ENCODE measurements at regions not wholly inside any gene's neighbourhood (a gene's known extent, or its start where the extent isn't known, plus 50 kb on each side); places are given as distances from the start of the nearest gene placed in this dataset.
"Not testable (repeated sequence)": the region's sequence is repeated elsewhere in the genome, so short reads cannot be mapped to it uniquely, and the experiment has no call there.

DNA sequence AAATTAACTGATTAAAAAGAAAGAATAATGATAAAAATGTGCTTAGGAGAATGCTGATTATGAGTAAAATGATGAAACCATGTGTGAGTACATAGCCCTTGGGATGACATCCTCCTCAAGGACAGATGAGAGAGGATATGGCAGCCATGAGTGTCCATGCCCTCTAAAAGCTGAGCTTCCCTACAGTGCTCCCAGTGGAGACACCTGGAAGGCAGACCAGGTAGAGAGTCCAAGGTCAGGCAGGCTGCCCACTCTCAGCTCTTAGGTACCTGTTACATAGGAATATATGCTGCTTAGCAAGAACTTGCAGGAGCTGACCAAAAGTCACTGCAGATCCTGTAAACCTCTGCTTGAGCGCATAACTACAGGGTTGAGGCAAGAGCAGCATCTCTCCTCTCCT, 169.7 kb upstream of the TMEM229A start:
- Mint-ChIP-seq H3K9me3 (peaks cover 16% of the 10 kb centered on the region), H3K4me3 (no peak overlapping the region), H3K27me3 (no peaks in the 10 kb centered on the region), H3K27ac (no peak overlapping the region), H3K36me3 (ENCODE audit: low read depth) (no peaks in the 10 kb centered on the region), H3K4me1 (no peaks in the 10 kb centered on the region)
- ATAC-seq (no peak), DNase-seq (no peak)

DNA sequence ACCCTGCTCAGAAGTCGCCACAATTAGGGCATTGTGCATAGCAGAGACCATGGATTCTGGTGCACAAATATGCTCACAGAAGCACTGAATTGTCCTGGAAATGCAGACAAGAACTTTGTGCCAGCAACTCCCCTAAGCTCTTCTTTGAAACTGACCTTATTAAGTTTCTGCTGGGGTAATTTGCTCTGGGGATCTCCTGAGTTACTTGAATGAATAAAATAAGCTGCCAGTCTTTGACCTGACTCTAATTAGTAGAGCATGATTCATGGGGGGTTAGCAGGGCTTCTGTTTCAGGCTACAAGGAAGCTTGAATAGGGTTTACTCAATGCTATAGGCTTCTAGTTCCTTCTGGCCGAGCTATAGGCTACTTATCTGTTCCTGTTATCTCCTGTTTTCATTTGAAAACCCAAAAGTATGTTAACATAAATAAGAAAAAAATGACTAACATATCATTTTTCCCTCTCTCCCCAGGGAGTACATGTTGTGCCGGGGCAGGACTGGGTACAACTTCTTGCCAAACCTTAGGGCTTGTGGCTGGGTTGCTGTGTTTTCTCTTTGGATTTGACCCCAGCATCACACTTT, 169.0 kb upstream of the TMEM229A start:
- H3K4me3 Mint-ChIP-seq, result no peak overlapping the region
- DNase-seq (no peak), ATAC-seq (no peak)
- H3K9me3 Mint-ChIP-seq, result peaks cover 14% of the 10 kb centered on the region
- no peaks in the 10 kb centered on the region for H3K27me3 Mint-ChIP-seq
- H3K27ac Mint-ChIP-seq, result no peak overlapping the region
- no peaks in the 10 kb centered on the region for H3K36me3 Mint-ChIP-seq (ENCODE audit: low read depth)
- no peaks in the 10 kb centered on the region for H3K4me1 Mint-ChIP-seq

DNA sequence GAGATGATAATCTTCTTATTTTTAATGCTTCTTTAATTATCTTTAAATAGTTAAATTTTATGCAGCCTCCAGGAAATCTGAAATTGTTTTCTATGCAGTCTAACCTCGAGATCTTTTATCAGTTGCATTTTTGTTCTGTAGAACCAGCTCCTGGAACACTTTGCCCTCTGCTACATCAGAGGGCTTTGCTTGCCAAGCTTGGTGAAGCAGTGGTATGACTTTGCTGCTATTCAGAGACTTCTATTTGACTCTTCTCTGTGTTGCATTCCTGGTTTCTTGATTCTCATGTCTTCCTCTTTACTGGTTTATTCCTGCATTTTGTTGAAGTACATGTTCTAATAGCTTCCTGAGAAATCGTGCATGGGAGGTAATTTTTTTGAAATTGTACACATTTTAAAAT, 163.7 kb upstream of the TMEM229A start:
- H3K4me3 Mint-ChIP-seq, result no peak overlapping the region
- no peak for ATAC-seq
- H3K27ac Mint-ChIP-seq, result no peak overlapping the region
- H3K9me3 Mint-ChIP-seq, result peaks cover 10% of the 10 kb centered on the region
- no peaks in the 10 kb centered on the region for H3K4me1 Mint-ChIP-seq
- no peaks in the 10 kb centered on the region for H3K27me3 Mint-ChIP-seq
- DNase-seq, result no peak
- H3K36me3 Mint-ChIP-seq (ENCODE audit: low read depth), result no peaks in the 10 kb centered on the region

DNA sequence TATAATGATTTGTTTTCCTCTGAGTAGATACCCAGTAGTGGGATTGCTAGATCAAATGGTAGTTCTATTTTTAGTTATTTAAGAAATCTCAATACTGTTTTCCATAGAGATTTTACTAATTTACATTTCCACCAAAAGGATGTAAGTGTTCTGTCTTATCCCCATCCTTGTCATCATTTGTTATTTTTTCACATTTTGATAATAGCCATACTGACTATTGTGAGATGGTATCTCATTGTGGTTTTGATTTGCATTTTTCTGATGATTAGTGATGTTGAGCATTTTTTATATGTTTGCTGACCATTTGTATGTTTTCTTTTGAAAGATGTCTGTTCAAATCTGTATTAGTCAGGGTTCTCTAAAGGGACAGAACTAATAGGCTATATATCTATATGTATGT, 160.0 kb upstream of the TMEM229A start:
- ATAC-seq (no peak), DNase-seq (no peak)
- H3K27ac Mint-ChIP-seq, result no peak overlapping the region

DNA sequence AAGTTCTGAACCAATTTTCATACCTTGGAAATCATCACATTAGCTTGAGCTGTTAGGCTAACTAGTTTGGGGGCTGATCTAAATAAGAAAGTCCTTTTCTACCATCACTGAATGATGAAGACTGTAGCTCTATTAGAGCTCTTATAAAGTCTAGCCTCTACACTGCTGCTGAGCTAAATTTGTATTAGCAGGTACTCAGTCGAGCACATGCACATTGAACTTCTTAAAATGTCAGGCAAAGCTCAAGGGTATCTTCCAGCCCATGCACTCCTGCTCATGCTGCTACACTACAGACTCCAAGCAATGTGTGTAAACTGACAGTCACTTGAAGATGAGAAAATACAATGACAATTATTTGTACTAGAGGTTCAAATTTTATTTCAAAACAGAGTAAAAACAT, 158.8 kb upstream of the TMEM229A start:
- DNase-seq, result no peak
- ATAC-seq, result no peak
- Mint-ChIP-seq H3K4me3 (no peak overlapping the region), H3K27ac (no peak overlapping the region), H3K9me3 (no peaks in the 10 kb centered on the region), H3K4me1 (no peaks in the 10 kb centered on the region), H3K27me3 (no peaks in the 10 kb centered on the region), H3K36me3 (ENCODE audit: low read depth) (no peaks in the 10 kb centered on the region)

More for the DNA sequence above, 160.0 kb upstream of the TMEM229A start:
- no peaks in the 10 kb centered on the region for H3K4me1 Mint-ChIP-seq
- no peaks in the 10 kb centered on the region for H3K36me3 Mint-ChIP-seq (ENCODE audit: low read depth)
- no peaks in the 10 kb centered on the region for H3K27me3 Mint-ChIP-seq
- no peak overlapping the region for H3K4me3 Mint-ChIP-seq
- H3K9me3 Mint-ChIP-seq, result no peaks in the 10 kb centered on the region

DNA sequence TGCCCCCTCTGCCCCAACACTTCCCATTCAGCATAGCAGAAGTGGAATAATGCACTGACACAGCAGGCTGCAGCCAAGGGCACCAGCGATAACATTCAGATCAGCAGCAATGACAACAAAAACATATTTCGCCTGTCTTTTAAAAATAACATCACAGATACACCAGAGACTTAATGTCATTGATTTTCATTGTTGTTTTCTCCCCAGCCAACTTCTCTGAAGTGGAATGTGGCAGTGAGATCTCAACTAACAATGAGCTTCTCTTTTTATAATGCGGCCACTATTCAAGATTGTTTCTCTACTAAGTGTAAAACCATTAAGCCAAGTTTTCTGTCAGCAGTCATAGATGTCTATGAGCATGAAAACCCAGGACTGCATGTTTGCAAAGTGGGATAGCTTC, 158.2 kb upstream of the TMEM229A start:
- Mint-ChIP-seq H3K4me3 (no peak overlapping the region), H3K36me3 (ENCODE audit: low read depth) (no peaks in the 10 kb centered on the region), H3K9me3 (no peaks in the 10 kb centered on the region), H3K4me1 (no peaks in the 10 kb centered on the region), H3K27me3 (no peaks in the 10 kb centered on the region), H3K27ac (no peak overlapping the region)
- no peak for ATAC-seq
- no peak for DNase-seq

DNA sequence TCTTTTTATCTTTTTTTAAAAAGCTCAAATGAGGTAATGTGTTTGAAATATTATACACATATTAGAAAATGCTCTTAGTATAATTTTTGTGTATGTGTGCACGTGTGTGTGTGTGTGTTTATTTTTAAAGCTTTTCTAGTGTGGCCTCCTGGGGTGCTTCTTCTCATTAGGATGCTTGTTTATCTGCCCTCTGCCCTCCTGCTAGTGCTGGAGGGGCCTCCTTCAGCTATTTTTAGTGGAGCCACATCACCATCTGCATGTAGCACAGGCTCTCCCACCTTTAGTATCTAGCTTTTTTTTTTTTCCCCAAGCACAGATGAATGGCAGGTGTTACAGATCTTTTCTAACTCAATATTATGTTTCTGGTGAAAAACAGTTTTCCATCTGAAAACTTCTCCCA, 155.7 kb upstream of the TMEM229A start:
- H3K9me3 Mint-ChIP-seq, result no peaks in the 10 kb centered on the region
- H3K4me1 Mint-ChIP-seq, result no peaks in the 10 kb centered on the region
- H3K27ac Mint-ChIP-seq, result no peak overlapping the region
- H3K36me3 Mint-ChIP-seq (ENCODE audit: low read depth), result no peaks in the 10 kb centered on the region
- H3K4me3 Mint-ChIP-seq, result no peak overlapping the region
- DNase-seq, result no peak
- no peak for ATAC-seq
- no peaks in the 10 kb centered on the region for H3K27me3 Mint-ChIP-seq

DNA sequence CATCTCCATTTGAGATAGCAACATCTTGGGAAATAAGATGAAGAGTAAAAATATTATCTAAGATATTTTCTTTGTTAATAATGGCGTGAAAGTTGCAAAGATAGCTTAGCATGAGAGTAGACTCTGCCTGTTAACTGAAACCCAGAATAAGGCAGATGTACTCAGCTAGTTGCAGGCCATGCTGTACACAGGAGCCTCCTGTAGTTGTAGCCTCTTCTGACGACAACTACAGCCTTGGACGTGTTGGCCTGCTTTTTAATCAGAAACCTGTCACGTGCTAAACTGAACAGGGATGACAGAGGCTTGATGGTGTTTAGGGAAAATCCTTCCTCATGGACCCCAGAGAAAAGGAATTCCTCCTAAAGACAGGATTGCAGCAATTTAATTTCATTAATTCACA, 155.1 kb upstream of the TMEM229A start:
- H3K4me1 Mint-ChIP-seq, result no peaks in the 10 kb centered on the region
- H3K36me3 Mint-ChIP-seq (ENCODE audit: low read depth), result no peaks in the 10 kb centered on the region
- H3K27ac Mint-ChIP-seq, result no peak overlapping the region
- no peak overlapping the region for H3K4me3 Mint-ChIP-seq
- no peak for ATAC-seq
- H3K9me3 Mint-ChIP-seq, result no peaks in the 10 kb centered on the region
- DNase-seq, result no peak
- H3K27me3 Mint-ChIP-seq, result no peaks in the 10 kb centered on the region

DNA sequence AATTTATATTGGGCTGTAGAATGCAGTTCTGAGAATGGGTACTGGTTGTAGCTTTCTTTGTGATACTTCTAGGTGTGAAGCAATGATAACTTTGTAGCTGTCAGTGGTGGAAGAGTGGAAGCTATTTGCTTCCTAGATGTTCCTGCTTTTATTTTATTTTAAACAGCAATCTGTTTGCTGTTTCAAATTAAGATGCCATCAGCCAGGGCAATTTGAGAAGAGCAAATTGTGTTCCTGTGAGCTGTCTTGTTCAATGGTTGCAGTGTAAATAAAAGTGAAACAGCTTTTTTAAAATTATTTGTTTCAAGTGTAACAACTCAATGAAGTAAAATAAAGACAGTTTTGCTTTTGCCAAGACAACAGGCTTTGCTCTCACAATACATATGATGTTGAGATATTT, 150.8 kb upstream of the TMEM229A start:
- H3K27ac Mint-ChIP-seq, result no peak overlapping the region
- DNase-seq (no peak), ATAC-seq (no peak)
- no peaks in the 10 kb centered on the region for H3K36me3 Mint-ChIP-seq (ENCODE audit: low read depth)
- no peaks in the 10 kb centered on the region for H3K9me3 Mint-ChIP-seq
- no peak overlapping the region for H3K4me3 Mint-ChIP-seq
- no peaks in the 10 kb centered on the region for H3K4me1 Mint-ChIP-seq
- no peaks in the 10 kb centered on the region for H3K27me3 Mint-ChIP-seq

DNA sequence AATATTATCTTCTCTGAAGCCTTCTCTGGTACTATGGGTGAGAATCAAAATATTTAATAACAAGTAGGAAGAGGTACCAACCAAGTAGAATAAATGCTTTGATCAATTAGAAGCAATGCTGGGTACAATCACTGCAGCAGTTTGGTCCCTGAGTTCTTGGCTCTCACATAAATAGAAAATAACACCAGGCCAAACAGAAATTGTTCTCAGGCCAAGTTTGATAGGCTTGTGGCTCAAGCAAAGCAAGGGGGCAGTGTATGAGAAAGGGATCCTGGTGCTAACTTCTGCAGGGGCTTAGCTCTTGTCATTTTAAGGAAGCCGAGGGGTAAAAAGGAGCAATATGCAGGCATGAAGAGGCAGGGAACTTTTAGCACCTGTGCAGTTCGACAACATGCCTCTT, 146.8 kb upstream of the TMEM229A start:
- DNase-seq, result no peak
- Mint-ChIP-seq H3K36me3 (ENCODE audit: low read depth) (no peaks in the 10 kb centered on the region), H3K4me3 (no peak overlapping the region), H3K9me3 (peaks cover 3% of the 10 kb centered on the region), H3K27me3 (no peaks in the 10 kb centered on the region), H3K27ac (no peak overlapping the region), H3K4me1 (no peaks in the 10 kb centered on the region)
- ATAC-seq, result no peak

DNA sequence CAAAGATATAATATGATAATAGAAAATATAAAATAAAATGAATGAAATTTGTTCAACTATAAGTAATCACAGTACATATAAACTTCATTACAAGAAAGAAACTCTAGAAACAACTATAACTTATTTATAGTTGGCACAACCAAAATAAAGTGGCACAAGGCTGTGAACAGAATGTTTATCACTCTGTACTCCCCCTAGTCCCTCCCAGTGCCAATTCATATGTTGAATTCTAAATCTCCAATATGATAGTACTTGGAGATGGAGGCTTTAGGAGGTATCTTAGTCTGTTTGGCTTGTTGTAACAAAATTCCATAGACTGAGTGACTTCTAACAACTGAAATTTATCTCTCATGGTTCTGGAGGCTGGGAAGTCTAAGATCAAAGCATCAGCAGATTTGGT, 145.0 kb upstream of the TMEM229A start:
- Mint-ChIP-seq H3K9me3 (peaks cover 3% of the 10 kb centered on the region), H3K27ac (no peak overlapping the region), H3K27me3 (no peaks in the 10 kb centered on the region), H3K4me3 (no peak overlapping the region), H3K36me3 (ENCODE audit: low read depth) (no peaks in the 10 kb centered on the region), H3K4me1 (no peaks in the 10 kb centered on the region)
- ATAC-seq (no peak), DNase-seq (no peak)

DNA sequence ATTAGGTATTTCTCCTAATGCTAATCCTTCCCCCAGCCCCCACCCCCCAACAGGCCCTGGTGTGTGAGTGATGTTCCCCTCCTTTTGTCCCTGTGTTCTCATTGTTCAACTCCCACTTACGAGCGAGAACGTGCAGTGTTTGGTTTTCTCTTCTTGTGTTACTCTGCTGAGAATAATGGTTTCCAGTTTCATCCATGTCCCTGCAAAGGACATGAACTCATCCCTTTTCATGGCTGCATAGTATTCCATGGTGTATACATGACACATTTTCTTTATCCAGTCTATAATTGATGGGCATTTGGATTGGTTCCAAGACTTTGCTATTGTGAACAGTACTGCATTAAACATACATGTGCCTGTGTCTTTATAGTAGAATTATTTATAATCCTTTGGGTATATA, 138.9 kb upstream of the TMEM229A start:
- peaks cover 15% of the 10 kb centered on the region for H3K9me3 Mint-ChIP-seq
- not testable (repeated sequence) for H3K4me1 Mint-ChIP-seq; H3K4me3 Mint-ChIP-seq; H3K27ac Mint-ChIP-seq; H3K36me3 Mint-ChIP-seq (ENCODE audit: low read depth); DNase-seq; ATAC-seq; H3K27me3 Mint-ChIP-seq

DNA sequence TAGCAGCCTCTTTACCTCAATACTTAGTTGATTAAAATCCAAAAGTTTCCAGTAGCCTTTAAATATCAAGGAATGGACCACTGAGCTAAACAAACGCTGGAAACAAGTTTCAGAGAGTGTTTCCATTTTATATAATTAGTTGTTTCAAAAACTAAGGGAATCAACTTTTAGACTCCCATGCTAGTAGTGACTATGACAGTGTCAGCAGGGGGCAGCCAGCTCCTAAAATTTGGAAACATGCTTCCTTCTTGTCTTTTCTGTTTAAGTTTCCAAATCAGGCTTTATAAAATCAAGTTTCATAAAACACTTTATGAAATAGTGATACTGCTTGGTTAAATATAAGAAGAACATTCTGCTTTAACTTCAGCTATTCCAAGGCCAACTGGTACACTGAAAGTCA, 138.2 kb upstream of the TMEM229A start:
- Mint-ChIP-seq H3K36me3 (ENCODE audit: low read depth) (no peaks in the 10 kb centered on the region), H3K4me1 (no peaks in the 10 kb centered on the region), H3K27me3 (no peaks in the 10 kb centered on the region), H3K27ac (no peak overlapping the region), H3K4me3 (no peak overlapping the region), H3K9me3 (peaks cover 11% of the 10 kb centered on the region)
- DNase-seq (no peak), ATAC-seq (no peak)

DNA sequence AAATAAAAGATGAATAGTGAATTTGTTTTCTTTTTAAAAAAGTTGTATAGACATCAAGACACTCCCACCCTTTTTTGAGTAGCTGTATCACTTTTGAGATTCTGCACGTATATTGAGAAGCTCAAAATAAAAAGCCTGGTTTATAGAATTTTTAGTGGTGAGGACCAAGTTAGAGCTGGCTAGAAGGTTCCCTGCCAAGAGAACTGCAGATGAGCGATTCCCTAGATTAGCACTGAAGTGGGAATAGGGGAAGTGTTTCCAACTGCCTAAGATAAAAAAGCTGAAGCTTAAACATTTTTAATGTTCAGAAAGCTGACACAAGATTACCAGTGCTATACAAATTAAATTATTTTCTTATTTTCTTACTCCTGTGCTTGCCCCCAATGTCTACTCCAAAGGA, 135.7 kb upstream of the TMEM229A start:
- no peak overlapping the region for H3K4me3 Mint-ChIP-seq
- no peaks in the 10 kb centered on the region for H3K27me3 Mint-ChIP-seq
- H3K4me1 Mint-ChIP-seq, result no peaks in the 10 kb centered on the region
- H3K36me3 Mint-ChIP-seq (ENCODE audit: low read depth), result no peaks in the 10 kb centered on the region
- DNase-seq (no peak), ATAC-seq (no peak)
- H3K27ac Mint-ChIP-seq, result no peak overlapping the region
- H3K9me3 Mint-ChIP-seq, result peaks cover 14% of the 10 kb centered on the region

DNA sequence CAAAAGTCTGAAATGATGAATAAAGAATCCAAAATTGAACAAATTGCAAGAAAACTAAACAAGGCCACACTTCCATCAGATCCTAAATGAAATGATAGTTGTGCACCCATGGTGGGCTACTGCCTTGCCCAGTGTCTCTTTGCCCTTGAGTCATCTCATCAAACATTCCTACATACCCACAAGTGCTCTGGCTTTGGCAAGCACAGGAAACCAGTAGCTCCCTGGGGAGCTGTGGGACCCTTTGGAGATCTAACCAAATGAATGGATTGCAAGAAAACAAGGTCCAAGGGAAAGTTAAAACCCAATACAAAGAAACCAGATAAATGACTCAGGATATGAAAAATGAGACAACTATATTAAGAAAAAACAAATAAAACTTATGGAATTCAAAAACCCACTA, 129.8 kb upstream of the TMEM229A start:
- H3K36me3 Mint-ChIP-seq (ENCODE audit: low read depth), result no peaks in the 10 kb centered on the region
- H3K9me3 Mint-ChIP-seq, result peaks cover 3% of the 10 kb centered on the region
- DNase-seq (no peak), ATAC-seq (no peak)
- H3K27me3 Mint-ChIP-seq, result no peaks in the 10 kb centered on the region
- no peak overlapping the region for H3K4me3 Mint-ChIP-seq
- H3K27ac Mint-ChIP-seq, result no peak overlapping the region
- no peaks in the 10 kb centered on the region for H3K4me1 Mint-ChIP-seq

DNA sequence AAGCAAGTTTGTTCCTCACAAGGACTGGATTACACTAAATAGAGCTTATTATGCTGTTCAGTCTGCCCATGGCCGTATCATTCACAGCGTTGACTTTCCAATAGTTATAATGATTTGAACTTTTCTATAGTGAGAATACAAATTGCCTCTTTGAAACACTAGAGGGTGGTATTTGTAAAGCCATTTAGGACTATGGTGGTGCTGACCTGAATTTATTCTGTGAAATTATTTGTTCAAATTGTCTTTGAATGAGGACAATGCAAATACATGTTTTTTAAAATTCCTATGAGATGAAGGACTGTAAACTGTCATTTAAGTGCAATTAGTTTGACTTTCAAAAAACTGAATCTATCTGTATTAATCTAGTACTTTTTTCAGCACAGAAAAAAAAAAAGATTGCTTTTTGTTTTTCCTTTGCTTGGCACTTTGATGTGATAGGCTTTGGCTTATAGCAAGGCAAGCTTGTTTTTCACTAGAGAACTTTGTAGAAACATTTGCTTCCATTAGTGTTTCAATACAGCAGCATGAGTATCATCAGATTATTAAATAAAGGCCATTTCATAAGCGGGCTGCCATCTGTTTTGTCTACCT, 122.7 kb upstream of the TMEM229A start:
- Mint-ChIP-seq H3K27ac (no peak overlapping the region), H3K27me3 (no peaks in the 10 kb centered on the region), H3K36me3 (ENCODE audit: low read depth) (no peaks in the 10 kb centered on the region), H3K4me1 (no peaks in the 10 kb centered on the region), H3K4me3 (no peak overlapping the region), H3K9me3 (peaks cover 4% of the 10 kb centered on the region)
- DNase-seq (no peak), ATAC-seq (no peak)
